CD4-positive, alpha-beta T cell treated with Interleukin-2 at 100 ng/mL for 4 hours (primary cell): ENCODE measurements at regions not wholly inside any gene's neighbourhood (a gene's known extent, or its start where the extent isn't known, plus 50 kb on each side); places are given as distances from the start of the nearest gene placed in this dataset.
"Not testable (repeated sequence)": the region's sequence is repeated elsewhere in the genome, so short reads cannot be mapped to it uniquely, and the experiment has no call there.

Experiments used
- DNase-seq: peaks from one replicate; pipeline ENCODE4 v3.0.0-alpha.2; 2020; ENCODE audit warnings: low spot score

DNA sequence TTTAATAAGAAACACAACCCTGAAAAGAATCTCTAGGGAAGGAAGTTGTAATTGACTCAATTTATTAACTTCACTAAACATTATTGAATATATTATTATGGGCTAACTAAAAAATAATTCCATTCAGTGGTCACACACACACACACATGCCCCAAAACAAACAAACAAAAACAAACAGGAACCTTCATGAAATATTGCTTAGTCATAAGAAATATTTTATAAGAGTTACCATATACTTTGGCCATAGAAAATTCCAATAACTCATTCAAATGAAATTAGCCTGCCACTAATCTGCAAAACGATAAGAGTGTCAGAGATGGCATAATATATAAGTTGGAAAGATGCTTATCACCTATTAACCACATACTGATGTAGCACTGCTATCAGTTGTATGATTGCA lies 268.4 kb upstream of the AMIGO2 start:
- no peak for DNase-seq

DNA sequence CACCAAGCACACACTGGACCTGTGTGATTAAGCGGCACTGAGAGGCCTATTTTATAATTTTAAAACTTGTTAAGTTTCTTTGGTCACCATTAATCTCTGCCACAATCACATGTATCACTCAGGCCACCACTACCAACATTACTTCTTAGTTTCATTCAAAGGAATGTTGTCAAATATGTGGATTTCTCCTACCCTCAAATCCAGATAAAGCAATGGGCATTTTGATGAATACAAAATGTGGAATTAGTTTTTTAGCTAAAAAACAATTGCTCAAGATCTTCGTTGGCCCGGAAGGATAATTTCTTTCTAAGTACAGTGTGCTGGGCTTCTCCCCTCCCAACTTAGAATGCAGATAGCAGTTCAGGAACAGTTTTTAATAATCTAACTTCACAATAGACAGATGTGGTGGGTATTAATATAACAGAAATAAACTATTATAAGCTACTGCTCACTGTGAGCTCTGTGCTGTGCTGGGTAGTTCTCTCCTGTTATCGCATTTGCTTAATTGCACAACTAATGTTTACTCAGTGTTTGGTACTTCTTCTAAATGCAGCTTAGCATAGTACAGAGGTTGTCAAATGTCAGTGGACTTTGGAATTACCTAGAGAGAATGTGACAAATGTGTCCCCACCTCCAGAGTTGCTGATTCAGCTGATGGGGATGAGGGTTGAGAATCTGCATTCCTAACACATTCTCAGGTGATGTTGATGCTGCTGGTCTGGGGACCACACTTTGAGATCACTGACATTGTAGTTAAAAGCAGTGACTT lies 266.7 kb upstream of the AMIGO2 start:
- no peak for DNase-seq

DNA sequence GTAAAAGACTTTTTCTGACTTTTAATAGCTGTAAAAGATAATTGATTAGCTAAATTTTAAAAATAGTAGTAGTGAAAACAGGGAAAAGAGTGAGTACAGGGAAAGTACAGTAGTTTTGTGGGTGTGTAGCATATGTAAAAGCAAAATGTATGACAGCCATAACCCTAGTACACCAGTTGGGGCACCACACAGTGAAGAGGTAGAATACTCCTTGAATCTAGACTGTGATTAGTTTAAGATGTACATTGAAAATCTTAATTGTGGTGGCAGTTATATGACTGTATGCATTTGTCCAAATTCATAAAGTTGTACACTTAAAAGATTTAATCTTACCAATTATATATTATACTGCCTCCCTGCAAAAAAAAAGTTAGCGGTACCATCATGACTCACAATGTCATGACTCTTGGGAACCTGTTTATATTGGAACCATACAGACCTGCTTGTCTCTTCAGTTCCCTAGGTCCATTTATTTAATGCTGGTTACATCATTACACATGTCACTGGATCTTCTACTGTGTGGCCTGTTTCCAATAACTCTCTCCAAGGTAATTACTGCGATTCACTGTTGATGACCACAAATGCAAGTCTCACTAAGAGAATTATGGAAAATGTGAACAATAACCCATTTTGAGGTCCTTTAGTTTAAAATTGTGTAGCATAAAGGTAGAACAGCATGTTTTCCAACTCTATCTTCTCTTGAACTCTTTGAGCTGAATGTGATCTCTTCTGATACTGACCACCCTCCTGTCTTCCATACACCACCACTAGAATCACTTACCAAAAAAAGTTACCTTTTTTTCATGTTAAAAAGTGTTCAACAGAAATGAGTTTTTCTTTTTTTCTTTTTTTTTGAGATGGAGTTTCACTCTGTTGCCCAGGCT lies 264.2 kb upstream of the AMIGO2 start:
- DNase-seq, result no peak

DNA sequence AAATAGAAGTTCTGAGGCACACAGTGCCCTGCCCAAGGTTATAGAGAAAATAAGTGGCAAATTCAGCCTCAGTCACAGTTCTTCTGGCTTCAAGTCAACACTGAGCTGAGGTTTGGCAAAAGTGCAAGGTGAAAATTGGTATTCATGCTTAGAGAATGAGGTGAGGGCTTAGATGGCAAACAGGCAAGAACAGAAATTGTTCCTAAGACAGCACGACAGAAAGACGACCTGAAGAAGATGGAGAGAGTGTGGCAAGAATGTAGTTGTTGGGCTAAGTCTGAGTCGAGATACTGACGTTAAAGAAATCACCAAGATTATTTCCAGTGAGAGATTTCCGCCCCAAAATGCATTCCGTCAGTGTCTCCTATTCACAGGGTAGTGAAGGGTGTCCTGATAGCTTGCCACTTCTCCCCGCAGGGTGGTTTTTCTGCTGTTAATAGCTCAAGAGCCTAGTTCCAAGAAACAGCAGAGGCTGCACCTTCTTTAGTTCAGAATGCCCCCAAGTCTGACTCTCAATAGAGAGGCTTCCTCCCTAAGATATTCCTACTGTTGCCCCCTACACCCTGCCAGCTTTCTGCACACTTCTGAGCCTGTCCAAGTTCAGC lies 260.8 kb upstream of the AMIGO2 start:
- no peak for DNase-seq

DNA sequence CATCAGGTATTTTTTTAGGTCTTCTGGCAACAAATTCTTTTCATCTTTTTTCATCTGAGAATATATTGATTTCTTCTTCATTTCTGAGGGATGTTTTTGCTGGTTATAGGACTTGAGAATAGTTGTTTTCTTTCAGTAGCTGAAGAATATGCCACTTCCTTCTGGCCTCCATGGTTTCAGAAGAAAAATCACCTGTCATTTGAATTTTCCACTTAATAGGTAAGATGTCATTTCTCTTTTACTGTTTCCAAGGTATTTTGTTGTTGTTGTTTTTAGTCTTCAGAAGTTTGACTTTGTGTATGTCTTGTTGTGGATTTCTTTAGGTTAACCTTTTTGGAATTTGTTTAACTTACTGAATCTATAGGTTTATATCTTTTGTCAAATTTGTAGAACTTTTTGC lies 257.8 kb upstream of the AMIGO2 start:
- no peak for DNase-seq

- not testable (repeated sequence) for DNase-seq
Measured at GRCh38 chr12:47333271-47333858, 253.6 kb upstream of the AMIGO2 start.

DNA sequence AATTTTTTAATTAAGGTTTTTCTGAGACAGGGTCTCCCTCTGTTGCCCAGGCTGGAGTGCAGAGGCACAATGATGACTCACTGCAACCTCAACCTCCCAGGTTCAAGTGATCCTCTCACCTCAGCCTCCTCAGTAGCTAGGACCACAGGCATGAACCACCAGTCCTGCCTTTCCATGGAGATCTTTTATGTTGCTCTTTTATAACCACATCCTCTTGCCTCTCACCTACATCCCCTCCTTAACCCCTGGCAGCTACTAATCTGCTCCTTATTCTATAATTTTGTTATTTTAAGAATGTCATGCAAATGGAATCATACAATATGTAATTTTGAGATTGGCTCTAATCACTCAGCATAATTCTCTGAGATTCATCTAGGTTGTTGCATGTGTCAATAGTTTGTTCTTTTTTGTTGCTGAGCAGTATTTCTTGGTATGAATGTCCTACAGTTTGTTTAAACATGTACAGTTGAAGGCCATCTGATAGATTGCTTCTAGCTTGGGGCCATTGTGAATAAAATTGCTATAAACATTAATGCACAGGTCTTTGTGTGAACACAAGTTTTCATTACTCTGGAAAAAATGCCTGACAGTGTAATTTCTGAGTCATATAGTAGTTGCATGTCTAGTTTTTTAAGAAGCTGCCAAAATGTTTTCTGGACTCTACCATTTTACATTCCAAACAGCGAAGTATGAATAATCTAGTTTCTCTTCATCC lies 249.2 kb upstream of the AMIGO2 start:
- no peak for DNase-seq

- DNase-seq, result no peak
Measured at GRCh38 chr12:47326190-47326589, 246.4 kb upstream of the AMIGO2 start.

- no peak for DNase-seq
Measured at GRCh38 chr12:47323802-47324201, 244.0 kb upstream of the AMIGO2 start.

DNA sequence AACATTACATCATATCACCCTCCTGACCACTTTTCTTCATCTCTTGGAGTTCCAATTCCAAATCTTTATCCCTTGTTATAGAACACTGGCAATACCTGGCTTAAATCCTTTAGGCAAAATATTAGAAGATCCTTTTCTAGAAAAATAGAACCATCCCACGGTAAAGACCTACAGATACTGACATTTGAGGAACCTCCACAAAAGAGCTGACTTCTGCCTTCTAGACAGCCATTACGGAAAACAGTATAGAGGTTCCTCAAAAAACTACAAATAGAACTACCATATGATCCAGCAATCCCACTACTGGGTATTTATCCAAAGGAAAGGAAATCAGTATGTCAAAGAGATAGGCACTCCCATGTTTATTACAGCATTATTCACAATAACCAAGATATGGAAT lies 241.7 kb upstream of the AMIGO2 start:
- DNase-seq, result no peak

DNA sequence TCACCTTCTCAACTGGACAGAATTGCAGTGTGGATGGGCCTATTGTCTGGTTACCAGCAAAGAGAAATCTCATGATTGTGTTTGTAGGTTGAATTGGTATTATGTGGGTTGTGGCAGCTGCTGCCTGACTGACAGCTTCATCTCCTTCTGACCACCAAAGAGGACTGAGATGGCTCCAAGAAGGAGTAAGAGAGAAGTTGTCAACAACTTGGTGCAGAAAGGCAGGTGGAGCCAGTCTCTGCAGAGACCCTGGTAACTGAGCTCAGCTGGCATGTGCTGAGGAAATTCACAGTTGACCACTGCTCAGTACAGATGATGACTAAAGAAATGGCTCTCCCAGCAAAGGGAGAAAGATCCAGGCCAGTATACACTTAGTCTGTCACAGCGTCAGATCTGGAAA lies 240.0 kb upstream of the AMIGO2 start:
- no peak for DNase-seq

DNA sequence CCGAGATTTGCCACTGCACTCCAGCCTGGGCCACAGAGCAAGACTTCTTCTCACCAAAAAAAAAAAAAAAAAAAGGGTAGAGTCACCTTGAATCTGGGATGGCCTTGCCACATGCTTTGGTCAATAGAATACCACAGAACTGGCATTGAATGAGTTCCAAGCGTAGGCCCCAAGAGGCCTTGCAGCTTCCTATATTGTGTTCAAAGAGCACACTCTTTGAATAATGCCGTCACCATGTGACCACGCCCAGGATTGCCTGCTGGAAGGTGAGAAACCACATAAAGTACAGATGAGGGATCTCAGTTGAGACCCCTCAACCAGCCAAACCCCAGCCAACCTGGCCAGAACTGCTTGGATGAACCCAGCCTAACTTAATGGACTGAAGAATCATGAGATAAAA lies 239.2 kb upstream of the AMIGO2 start:
- DNase-seq, result no peak

DNA sequence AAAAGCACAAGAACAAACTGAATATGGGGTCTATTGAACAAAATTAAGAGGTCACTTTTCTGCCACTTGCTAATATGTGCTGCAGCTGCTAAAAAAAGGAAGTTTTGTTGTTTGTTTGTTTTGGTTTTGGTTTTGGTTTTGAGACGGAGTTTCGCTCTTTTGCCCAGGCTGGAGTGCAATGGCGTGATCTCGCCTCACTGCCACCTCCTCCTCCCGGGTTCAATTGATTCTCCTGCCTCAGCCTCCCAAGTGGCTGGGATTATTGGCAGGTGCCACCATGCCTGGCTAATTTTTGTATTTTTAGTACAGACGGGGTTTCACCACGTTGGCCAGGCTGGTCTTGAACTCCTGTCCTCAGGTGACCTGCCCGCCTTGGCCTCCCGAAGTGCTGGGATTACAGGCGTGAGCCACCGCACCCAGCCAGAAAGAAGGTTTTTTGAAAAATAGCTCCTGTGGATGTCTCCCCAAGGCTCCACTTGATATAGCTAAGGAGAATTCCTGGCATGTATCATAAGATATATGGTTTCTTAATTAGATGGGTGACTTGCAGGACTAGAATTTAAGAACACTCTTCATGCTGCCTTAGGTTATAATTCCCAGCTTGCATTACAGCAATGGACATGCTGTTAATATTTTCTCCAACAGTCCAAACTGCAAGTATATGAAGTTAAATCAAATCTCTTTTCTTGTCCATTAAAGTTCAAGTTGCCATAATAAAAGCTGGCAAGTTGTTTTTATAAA lies 237.6 kb upstream of the AMIGO2 start:
- DNase-seq, result peak; percentile 29

GRCh38 chr12:47316609-47317049 lies 236.9 kb upstream of the AMIGO2 start:
- DNase-seq, result no peak

- DNase-seq, result no peak
Measured at GRCh38 chr12:47314996-47315395, 235.2 kb upstream of the AMIGO2 start.

DNA sequence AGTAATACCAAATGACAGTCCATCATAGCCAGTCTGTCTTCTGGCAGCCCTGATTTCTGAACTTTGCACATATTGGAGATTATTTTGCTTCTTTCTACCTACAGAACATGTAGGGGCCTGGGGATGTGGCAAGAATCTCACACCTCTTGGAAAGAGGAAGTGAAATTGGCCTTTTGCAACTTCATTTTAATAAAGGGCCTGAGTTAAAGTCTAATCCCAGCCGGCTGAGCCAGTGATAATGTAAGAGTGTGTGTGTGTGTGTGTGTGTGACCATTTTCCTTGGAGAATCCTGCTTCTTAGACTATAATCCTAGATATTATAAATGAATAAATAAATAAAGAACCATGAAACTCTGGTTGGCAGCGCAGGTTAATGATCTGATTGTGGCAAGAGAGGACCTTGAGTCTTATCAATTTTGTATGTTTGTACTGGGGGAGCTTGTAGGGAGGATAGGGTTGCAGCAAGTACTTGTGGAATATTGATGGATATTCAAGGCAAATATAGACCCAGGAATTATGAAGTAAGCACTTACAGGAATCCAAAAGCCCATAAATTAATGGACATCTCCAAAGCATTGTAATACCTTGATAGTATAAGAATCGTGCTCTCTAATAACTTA lies 233.2 kb upstream of the AMIGO2 start:
- no peak for DNase-seq

DNA sequence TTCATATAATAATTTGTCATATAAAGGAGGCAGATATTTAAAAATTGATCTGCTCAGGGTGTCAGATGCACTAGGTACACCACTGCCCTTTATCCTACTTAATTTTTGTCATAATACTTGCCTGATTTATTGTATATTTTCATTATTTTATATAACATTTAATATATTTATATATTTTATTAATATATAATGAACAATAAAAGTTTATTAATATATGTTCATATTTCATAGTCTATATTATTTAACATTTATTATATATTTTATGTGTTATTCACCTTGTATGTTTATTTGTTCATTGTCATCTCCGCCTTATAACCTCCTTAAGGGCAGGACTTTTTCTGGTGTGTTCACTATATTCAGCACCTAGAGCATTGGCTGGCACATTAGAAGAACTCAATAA lies 232.4 kb upstream of the AMIGO2 start:
- DNase-seq, result no peak

GRCh38 chr12:47311568-47311967 lies 231.8 kb upstream of the AMIGO2 start:
- DNase-seq, result no peak

- no peak for DNase-seq
Measured at GRCh38 chr12:47311010-47311409, 231.3 kb upstream of the AMIGO2 start.

DNA sequence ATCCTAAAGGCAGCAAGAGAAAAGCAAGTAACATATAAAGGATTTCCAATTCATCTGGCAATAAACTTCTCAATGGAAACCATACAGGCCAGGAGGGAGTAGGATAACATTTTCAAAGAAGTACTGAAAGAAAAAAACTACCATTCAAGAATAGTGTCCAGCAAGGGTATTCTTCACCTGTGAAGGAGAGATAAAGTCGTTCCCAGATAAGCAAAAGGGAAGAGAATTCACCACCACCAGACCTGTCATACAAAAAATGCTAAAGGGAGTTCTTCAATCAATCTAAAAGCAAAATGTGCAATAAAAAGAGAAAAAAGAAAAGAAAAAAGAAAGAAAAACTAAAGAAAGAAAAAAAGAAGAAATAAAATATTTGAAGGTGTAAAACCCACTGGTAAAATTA lies 228.9 kb upstream of the AMIGO2 start:
- no peak for DNase-seq
